M059J (cell line): ENCODE measurements at regions not wholly inside any gene's neighbourhood (a gene's known extent, or its start where the extent isn't known, plus 50 kb on each side); places are given as distances from the start of the nearest gene placed in this dataset.

Experiments used
- DNase-seq: peaks from one replicate; pipeline ENCODE4 v3.0.0-alpha.2; 2012; ENCODE audit warnings: low read depth

DNA sequence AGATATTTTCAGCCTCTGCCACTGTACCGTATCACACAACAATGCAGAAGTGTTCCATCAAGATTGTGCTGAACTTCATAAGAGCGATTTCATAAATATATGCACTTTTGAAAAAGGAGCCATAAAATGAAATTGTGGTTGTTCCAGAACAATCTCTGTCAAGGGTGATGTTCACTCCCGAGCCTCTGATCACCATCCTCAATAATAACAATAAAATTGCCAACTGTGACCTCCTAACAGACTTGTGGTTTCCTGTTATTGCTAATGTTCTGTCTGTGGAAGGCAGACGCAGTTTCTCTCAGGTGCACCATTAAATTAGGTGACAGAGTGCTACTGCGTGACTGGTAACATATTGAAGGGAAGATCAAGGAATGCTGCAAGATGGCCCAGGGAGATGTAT lies 383.7 kb downstream of the SOCS6 start:
- no peak for DNase-seq

DNA sequence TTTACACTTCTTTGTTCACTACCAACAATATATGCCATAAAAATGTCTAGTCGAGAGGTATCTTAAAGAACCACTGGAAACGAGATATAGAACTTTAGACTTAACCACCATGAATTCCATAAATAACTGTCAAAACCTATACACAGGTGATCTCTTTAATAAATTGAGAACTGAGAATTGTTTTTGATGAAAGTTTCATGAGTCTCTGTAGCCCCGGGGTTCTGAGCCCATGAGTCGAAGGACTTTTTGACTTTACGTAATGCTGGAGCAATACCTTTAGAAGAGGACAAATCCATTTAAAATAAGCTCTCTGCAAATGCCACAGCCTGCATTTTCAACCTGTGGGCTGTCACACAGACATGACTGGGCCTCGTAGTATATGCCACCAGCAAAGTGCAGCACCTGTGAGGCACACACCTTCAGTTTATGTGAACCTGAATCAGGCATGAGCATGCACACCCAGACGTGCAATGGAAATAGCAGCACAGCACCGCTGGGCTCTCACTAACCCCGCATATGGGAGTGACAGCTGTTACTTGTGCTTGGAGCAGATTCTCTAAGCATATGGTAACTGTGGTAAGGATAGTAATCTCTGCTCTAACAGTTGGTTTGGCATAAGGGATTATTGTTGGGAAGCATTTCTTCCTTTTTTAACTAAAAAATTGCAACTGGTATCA lies 383.2 kb downstream of the SOCS6 start:
- DNase-seq: no peak

DNA sequence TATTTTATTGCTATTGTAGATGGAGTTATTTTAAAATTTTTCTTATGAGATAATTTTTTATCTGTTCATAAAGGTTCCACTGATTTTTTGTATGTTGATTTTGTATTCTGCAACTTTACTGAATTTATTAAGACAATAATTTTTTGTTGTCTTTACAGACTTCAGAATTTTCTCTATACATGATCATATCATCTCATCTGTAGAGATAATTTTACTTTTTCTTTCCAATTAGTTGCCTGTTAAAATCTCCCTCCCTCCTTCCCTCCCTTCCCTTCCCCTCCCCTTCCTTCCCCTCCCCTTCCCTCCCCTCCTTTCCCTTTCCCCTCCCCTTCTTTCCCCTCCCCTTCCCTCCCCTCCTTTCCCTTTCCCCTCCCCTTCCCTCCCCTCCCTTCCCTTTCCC lies 378.1 kb downstream of the SOCS6 start:
- no peak for DNase-seq

DNA sequence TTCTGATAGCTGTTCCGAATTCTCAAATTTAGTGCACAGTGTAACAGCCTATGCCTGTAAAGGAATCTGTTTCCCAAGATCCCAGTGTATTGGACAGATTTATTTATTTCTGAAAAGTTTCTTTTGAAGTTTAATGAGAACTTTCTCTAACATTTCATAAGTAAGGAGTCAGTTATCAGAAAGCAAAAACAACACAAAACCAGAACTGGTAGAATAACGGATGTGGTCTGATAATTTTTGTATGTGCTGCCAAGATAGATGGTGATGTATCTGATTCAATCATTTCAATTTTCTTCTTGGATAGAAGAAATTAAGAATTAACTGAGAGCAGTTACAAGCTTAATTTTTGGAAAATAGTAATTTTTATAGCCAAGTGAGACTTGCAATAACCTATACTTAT lies 374.3 kb downstream of the SOCS6 start:
- DNase-seq: no peak

DNA sequence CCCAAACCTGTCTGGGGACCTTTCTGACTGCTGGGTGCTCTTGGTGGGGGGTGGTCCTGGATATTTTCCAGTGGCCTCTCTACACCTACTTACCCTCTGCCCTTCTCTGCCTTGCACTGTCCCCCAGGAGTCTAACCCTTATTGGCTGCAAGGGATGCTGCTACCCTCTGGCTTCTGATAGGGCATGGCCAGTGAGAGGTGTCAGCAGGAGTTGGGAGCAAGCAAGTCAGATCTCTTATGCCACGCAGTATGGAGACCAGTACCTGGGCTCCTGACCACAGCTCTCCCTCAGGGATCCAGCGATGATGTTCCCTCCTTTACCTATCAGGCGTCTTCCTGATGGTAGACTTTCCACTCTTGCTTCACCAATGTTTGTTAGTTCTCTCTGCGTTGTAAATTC lies 373.7 kb downstream of the SOCS6 start:
- DNase-seq: no peak

DNA sequence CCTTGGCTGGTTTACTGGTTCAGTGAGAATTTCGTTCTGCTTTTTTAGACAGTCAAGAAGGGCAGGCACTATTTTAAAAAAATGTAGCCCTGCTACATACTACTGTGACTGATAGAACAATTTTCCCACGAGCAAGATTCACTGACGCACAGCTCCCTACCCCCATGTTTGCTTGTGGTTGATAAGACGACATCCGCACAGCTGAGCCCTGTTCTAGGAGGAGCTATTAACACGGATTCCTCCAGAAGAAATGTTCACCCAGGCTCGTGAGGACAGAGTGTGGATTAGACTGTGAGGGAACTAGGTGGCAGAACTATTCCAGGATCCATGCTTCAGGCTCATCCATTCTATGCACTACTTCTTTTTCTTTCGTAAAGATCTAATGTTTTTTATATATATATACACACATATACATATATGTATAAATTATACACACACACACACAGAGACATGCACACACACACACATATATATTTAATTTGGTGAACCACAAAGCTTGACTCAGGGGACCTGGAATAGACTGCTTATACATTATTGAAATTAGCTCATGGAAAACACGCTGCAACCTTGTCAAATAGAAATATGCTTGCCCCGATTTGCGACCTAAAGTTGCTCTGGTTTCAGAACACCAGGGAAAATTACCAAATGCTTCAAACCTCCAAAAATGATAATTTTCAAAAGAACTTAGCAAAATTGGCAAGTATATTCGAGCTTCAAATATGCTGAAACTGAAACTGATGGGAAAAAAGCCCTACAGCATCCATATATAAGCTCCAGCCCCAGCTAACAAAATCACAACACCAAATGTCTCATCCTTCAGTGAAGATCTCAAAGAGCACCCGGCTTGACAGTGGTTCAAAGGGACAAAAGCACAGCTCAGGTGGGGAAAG lies 370.4 kb downstream of the SOCS6 start:
- DNase-seq: no peak

DNA sequence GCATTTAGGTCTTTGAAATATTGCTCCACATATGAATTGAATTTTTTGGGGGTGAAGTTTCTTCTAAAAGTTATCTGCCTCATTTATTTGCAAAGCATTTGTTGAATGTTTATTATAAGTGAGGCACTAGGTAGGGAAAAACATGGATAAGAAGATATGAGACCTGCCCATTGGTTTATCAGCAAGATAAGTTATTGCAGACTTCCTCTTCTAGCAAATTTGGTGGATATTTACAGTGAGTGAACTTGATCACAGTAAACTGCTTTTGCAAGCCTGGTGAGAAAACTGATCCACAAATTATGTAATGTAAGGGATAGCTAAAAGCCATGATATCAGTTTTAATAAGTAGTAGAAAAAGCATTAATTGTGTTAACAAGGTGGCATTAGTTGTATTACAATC lies 364.8 kb downstream of the SOCS6 start:
- no peak for DNase-seq

DNA sequence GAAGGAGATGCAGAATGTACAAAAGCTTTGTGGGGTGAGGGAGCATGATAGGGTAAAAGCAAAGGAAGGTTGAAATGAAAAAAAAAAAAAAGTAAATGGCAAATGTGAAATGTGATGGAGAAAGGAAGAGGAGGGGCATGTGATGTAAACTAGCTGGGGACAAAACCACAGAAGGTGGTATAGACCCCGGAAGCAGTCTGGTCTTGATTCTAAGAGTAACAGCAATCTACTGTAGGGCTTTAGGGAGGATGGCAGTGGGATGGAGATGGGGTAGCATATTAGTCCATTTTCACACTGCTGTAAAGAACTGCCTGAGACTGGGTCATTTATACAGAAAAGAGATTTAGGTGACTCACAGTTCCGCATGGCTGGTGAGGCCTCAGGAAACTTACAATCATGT lies 362.0 kb downstream of the SOCS6 start:
- no peak for DNase-seq

DNA sequence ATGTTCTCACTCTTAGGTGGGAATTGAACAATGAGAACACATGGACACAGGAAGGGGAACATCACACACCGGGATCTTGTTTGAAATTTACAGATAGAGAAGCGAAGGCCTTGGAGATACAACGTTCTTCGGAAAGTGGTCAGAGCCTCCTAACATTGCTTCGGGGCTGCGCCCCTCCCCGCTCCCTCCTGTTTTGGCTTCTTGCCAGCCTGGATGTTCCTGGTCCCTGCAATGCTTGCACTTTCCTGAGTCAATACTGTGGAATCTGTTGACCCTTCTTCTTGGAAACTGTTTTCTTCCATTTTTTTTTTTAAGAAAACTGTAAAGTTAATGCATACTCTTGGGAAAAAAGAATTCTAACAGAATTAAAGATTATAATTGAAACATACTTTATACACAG lies 360.8 kb downstream of the SOCS6 start:
- DNase-seq: no peak

DNA sequence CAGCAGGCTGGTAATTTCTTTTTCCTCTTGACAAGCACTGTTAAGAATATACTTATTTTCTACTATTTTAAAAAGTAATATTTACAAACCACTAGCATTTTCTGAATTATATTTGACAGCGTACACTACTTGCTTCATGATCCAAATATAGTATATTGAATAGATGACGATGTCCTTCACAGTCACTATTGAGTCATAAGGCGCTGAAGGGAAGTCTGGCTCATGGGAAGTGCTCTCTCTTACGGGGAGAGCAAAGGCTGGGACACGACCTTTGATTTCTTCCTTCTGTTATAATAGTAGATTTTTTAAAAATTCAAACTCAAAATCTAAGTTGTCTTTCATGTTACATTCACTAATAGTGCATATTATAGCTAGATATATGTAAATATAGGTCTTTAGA lies 357.1 kb downstream of the SOCS6 start:
- no peak for DNase-seq

DNA sequence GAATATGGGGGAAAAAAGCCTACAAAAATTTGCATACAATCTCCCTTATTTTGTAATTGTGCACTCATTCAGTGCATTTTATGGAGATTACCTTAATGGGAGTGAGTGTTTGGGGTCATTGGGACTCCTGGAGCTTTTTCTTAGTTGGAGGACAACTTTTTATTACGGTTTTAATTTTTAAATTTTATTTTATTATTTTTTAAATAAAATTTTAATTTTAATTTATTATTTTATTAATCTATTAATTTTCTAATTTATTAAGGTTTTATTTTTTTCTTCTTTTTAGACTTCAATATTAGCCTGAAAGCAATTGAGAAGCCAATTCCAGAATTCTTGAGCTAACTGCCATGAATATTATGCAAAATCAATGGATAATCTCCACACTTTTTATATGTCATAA lies 355.0 kb downstream of the SOCS6 start:
- DNase-seq: no peak

DNA sequence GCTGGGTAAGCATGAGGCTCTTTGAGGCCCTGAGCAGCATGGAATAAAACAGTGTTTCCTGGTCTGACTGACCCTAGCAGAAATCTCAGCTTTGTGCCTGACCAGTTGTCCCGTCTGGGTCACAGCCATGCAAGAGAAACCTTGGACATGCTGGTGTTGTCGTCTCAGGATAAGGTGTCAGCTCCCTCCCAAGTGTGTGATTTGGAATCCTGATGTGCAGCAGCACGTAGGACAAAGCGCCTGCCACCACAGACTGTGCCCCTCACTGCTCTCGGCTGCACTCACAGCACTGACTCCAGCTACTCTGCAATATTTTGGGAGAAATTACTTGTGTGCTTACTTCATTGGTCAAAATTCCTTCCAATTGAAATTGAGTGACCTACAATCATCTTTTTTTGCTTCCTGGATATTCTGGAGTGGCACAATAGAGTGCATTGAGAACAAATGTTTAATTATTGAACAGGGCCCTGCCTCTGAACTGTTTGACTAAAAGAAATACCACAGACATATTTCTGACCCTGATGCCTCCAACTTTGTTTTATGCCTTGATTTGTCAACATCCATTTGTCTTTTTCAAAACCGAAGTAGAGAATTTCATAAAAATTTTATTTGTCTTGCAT lies 352.4 kb downstream of the SOCS6 start:
- no peak for DNase-seq

DNA sequence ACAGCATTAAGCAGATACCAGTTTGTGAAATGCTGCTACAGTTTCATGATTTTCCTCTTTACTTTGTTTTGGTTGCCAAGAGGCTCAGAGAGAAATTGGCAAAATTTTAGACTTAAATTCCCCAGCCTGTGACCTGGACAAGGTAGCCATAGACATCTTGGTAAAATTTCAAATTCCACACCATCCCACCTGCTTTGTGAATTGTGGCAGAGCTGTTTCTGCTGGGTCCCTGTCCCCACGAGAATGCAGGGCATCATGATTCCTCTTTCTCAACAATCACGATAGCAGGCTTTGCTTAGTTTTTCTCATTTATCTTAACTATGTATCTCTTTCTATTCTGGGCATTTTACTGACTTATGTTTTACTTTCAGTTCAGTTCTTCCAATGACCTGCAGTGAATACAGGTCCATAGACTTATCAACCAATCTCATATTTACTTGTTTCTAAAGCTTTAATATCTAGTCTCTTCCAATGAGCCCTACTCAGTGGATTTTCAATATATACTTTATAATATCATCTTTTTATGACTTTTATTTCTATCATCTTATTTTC lies 351.6 kb downstream of the SOCS6 start:
- DNase-seq: no peak

DNA sequence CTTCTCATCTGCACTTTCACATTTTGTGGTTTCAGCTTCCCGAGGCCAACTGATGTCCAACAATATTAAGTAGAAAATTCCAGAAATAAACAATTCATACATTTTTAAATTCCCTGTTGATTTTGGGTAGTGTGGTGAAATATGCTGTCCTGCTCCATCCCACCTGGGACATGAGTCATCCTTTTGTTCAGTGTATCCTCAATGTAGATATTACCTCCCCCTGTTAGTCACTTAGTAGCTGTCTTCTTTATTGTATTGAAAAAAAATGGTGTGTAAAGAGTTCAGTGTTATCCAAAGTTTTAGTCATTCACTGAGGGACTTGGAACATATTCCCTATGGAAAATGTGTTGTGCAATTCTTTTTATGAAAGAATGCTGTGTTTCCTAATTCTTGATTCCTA lies 348.1 kb downstream of the SOCS6 start:
- no peak for DNase-seq

DNA sequence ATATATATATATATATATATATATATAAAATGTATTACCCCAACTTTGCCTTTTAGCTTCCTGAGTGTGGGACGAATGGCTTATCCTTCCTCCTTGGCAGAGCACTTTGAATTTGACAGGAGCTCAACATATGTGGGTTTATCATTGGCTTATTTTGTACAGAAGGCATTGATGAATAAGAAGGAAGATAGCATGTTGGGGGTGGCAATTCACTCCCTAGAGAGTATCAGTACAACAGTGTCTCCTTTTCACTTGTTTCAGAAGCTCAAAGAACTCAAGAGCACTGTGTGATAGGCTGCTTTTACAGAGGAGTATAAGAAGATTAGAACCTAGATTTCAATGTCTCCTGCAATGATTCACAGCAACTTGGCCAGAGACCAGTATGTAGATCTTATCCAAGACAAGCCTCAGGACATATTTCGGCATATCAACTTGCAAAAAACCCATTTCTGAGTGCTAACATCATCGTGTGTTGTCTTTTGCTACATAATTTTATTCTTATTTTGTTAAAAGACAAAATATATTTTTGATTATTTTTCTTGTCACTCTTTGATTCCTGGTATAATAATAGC lies 345.8 kb downstream of the SOCS6 start:
- DNase-seq: no peak

DNA sequence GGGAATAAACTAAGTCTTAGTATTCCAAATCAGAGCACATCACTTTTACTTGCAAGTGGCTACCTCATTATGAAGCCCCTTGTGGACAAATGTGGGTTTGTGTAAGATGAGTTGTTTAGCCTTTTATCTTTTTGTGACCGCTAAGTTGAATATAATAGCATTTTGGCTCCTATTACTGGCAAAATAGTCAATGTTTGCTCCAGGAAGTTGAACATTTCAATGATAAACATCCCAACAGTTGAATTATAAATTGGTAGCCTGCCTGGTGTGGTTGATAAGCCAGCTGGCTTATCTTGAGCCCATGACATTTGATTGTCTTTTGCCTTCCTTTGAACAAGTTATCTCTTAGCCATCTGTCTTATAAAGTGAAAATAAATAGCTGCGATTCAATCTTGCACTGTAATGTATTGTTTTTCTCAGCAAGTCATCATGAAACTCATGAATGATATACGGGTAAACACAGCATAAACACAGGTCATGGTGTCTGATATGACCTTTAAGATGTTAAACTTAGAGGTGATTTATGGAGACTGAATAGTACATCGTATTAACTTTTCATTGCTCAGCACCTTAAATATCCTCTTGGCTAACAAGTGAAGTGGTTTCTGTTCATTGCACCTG lies 338.4 kb downstream of the SOCS6 start:
- no peak for DNase-seq

DNA sequence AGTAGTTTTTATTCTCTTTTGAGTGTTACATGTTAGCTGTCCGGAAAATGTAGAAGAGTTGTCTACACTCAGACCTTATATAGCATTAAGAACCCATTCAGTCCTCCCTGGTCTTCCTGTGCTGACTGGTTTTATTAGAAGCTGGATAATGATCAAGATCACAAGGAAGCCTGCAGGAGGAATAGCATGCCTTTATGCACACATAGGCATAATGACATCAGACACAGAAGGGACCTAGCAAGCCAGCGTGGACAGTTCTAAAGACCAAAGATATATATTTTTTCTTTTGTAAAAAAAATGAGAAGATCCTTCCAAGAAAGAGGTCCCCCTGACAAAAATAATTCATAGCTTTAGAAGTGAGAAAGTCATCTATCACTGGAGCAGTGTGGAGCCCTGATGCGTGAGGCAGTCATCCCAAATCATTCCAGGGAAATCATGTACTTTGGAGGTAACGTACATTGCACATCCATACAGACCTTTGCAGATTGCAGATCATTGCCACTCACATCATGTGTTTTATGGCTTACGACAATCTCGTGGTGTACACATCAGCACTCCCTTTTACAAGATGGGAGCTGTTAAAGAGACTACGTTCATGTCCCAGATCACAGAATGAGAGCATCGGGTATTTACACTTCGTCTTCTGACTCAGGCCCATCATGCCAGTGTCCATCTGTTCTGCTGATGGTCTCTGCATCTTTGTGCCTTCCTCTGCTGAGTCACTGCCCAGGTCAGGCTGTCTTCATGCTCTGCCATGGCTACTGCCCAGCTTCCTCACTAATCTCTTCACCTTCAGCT lies 334.0 kb downstream of the SOCS6 start:
- DNase-seq: no peak

DNA sequence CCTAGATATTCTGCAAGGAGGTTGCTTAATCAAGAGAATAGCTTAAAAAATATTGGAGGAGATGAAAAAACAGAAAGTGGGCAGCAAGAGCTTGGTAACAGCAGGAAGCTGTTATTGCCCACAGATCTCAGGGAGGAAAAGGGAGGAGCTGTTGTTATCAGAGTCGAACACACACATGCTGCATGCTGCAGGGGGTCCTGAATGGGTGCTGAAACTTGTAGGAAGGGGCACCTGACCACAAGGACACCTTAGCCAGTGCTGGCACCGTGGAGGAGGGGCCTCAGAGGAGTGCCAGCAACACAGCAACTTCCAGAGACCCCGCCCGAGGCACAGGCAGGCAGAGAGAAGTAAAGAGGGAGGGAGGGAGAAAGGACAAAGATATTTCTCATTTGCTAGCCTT lies 332.9 kb downstream of the SOCS6 start:
- no peak for DNase-seq

DNA sequence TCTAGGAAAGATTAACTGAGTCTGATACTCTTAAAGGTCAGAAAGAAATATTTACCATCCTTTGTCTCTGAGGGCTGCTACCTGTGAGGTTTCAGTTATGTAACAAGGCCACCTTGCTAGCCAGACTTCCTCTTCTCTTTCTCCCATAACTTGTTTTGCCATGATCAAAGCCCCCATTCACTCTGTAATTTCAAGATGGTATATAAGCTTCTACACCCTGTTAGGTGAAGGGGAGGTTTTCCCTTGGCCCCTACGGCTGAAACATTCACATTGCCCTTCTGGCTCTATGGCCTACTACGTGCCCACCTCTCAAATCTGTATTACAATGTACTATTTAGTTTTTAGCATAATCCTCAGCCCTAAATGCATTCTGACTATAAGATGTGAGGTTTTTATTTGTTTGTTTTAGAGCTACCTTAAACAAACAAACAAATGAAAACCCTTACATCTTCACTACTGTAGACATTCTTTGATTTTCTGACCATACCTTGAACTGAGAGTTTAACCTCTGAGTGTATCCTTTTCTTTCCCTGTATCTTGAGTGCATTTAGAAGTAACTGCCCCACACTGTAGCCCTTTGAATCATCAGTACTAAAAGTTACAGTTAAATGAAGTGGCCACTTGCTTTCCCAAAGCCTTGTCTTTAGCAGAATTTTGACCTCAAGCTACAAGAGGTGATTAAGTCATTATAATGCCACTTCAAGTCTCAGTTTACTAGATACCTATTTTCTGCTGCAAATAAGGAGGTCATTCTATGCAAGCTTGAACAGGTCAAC lies 332.2 kb downstream of the SOCS6 start:
- DNase-seq: no peak

DNA sequence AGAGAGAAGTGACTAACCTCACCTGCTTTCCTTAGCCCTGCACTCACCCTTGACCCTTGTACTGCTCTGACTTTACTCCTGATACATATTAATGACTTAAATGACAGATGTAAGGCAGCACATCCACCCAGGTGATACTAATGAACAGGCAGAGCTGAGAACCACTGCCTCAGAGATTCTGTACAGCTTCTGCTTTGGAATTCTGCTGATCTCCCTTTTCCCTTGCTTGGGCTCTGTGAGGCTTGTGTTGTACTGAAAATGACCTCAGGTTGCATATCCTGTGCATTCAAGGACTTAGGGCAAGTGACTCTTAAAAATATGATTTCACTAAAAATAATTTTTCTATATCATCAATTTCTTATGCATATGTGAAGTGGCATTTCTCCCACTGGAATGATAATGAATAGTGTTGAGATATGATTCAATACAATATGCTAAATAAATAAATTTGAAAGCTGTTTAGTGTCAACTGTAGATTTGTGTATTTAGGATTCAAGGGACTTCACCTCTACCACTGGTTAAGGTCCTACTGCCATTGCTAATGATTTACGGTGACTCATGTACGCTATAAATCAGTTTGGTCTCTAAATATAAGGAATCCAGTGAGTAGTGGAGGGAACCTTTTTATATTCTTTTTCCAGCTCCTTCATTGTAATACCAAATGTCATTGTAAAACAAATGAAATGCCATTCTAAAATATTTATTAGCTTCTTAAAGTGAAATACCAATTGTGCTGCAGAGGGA lies 328.3 kb downstream of the SOCS6 start:
- no peak for DNase-seq
